DMS 273 (cell line): ENCODE measurements at regions not wholly inside any gene's neighbourhood (a gene's known extent, or its start where the extent isn't known, plus 50 kb on each side); places are given as distances from the start of the nearest gene placed in this dataset.

Experiments
- DNase-seq: peaks from one replicate; lab custom pipeline; 2025; ENCODE audit not compliant: unreplicated experiment; lab: John Stamatoyannopoulos, UW

DNA sequence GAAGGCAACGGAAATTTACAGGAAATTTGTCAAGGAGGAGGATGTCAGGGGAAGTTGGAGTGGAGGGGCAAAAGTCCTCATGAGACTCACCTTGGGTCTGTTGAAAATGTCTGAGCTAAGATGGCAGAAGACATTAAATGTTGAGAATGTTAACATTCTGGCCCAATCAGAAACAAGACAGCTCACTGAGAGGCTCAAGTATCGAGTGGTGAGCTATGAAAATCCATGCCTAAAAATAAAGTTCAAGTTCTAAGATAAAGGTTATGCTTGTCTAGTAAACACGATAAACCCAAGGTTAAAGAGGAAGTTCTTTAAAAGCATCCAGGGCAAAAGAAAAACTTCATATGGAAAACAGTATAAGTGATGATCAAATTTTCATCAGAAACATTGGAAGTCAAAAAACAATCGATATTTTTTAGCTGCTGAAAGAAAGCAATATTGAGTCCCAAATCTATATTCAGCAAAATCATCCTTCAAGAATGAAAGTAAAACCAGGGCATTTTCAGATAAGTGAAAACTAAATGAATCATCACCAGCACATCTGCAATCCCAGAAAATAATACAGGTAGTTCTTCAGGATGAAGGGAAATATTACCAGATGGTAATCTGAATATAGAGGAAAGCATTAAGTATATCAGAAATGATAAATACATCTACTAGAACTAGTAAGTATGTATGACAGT lies 462.4 kb downstream of the TLL1 start:
- no peak for DNase-seq

DNA sequence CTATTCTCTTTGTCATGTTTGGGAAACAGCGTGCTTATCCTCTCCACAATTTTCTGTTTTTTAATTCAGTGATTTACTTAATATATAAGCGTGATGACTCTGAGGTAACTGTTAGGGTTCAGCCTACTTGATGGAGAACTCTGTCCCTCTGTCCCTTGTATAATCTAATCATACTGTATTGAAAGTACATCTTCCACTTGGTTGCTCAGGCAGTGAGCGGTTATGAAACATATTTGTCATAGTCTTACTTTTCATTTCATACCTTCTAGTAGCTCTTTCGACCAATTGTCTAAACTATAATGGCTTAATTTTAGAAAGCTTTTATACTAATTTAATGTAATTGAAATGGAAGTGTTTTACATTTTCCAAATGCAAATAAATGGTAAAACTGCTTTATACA lies 469.0 kb downstream of the TLL1 start:
- no peak for DNase-seq

DNA sequence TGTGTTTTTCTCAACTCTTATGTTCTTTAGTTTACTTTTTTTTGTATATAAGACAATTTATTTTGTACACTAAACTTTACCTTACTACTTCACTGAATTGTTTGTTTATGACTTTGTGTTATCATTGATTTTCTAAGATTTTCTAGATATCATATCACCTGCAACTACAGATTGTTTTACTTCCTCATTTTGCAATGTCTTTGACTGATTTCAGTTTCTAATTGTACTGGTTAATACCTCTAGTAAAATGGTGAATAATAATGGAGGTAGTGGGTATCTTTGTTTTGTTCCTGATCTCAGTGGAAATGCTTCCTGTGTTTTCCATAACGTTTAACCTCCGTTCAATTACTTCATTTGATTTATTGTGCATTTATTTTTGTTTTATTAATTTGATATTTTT lies 490.2 kb downstream of the TLL1 start:
- DNase-seq, result no peak

DNA sequence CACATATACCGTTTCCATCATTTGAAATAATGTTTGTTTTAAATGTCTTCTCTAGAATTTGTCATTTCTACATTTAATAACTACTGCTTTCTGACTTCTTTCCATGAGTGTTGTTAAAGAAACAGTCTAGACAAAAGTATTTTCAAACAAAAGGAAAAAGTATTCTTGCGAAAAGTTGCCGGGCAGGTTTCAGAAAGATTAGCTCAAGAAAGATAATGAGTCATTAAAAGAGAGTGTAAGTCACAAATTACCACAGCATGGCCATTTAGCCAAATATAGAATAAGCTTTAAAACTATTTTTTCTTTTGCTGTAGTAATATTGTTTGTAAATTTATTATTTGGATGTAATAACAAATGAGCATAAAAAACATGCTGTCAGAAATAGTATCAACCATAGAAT lies 493.0 kb downstream of the TLL1 start:
- DNase-seq, result no peak

DNA sequence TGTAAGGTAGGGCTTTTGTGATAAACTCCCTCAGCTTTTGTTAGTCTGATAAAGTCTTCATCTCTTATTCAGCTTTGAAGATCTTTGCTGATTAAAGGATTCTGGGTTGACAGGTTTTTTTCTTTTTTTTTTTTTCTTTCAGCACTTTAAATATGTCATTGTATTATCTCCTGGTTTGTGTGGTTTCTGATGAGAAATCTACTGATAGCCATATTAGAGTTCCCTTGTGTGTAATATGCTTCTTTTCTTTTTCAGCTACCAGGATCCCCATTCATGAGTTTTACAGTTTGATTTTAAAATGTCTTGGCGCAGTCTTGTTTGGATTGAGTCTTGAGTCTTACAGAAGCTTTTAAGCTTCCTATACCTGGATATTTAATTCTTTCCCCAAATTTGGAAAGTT lies 504.5 kb downstream of the TLL1 start:
- DNase-seq, result no peak

DNA sequence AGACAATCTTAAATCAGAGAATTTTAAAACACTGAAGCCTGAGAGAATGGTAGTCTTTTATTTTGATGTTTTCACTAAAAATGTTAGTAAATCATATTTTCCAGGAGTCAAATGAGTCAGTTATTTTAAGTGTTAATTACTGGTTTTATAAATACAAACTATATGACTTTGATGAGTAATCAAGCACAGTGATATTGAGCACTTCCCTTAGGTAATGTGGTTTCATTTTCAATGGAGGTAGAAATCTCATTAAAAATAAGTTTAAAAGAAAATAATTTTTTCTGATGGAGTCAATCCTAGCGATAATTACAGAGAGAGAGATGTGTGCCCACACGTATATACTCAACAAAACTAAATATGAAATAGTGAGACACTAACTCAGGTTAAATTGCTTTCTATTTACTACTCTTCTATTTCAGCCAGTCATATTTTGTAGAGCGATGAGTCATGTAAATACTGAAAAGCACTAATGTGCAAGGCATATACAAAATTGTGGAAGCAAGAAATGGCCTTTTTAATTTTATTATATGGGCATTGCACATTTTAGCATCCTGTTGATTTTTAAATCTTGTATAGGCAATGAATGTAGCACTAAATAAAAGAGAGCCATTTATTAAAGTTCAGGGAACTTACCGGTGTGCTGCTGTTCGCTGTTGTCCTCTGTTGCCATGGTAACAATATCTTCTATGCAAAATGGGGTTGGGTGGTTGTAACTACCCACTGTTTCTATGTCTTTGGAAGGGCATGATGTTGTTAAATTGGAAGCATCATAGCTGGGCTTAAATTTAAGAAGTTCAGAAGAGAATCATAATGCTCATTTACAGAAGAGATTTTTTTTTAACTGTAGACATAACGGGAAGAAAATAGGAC lies 513.7 kb downstream of the TLL1 start:
- DNase-seq, result peak; percentile 0

DNA sequence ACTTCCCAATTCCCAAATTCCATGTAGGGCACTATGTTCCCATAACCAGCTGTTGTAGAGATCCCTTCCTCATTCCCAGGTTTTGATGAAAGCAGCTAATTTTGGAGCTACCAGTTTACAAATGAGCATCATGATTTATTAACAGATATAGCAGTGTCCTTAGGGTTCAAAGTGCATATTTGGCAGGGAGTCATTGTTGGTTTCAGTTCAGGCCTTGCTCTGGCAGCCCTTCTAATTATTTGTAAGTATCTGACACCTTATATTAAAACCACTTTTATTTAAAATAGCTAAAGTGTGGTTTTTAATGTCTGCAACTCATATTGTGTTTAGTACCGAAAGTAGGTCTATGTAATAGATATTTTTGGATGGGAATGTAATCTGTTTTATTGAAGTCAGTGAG lies 518.5 kb downstream of the TLL1 start:
- no peak for DNase-seq

DNA sequence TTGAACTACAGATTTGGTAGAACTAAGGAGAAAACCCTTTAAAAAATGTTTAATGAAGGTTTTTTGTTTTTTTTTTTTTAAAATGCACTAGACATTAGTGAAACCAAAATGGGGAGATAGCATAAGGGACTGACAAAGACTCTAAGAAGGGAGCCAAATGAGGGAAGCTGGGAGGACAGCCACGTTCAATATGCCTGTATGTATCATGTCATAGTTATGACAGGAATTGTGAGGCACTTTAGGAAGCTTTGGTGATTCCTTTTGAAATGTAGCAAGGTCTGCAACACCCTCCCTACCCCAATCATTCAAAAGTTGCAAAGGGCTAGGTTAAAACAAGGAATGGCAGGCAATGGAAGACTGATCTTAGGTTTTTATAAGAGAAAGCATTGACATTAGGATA lies 526.0 kb downstream of the TLL1 start:
- DNase-seq, result no peak

DNA sequence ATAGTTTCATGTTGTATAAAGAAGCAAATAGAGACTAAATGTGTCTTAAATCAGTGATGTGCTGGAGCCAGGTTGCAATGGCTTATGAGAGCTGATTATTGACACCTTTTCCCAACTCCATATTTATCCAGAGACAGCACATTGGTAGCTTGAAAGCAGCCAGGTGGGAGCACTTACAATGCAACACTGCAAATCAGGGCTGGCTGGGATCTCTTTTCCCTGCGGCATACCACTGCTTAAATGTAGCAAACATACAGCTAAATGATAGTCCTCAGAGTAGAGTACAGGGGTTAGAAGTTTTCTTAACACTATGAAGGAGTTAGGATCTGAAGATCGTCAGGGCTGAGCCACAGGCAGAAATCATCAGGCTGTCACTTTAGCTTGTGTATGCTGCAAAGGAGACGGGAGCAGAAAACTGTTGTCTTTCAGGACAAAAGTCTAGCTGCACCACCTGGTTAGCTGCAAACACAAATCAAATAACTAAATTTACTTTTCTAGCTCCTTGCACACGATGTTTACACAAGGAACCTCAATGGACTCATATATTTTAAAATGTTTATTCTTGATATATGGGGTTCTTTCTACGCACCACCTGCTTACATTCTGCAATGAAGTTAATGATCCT lies 527.3 kb downstream of the TLL1 start:
- DNase-seq, result no peak

DNA sequence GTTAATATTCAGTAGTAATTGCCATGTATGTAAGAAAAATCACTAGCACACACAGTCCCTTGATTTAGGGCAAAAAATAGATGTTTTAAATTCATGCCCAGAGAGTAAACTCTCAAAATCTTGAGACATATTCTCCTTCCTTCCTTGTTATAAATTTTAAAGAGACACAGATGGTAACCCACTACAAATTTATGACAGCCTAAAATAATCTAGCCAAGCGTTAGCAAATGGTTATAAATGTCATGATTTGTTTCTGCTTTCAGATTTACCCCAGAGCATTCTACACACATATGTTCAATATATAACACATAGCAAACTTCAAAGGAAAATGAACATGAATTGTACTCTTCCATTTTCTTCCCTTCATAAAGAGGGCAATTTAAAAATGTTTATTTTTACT lies 540.3 kb downstream of the TLL1 start:
- DNase-seq, result no peak

DNA sequence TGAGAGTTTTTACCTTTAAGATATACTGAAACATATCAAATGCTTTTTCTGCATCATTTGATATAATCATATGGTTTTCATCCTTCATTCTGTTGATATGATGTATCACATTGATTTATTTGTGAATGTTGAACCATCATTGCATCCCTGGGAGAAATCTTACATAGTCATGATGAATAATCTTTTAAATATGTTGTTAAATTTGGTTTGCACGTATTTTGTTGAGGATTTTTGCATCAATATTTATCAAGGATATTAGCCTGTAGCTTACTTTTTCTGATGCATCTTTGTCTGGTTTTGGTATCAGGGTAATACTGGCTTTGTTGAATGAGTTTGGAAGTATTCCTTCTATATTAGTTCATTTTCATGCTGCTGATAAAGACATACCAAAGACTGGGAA lies 541.4 kb downstream of the TLL1 start:
- no peak for DNase-seq

DNA sequence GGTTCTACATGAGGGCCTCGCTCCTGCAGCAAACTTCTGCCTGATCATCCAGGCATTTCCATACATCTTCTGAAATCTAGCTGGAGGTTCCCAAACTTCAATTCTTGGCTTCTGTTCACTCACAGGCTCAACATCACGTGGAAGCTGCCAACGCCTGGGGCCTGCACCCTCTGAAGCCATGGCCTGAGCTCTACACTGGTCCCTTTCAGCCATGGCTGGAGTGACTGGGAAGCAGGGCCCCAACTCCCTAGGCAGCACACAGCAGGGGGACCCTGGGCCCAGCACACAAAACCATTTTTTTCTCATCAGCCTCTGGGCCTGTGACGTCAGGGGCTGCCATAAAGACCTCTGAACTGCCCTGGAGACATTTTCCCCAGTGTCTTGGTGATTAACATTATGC lies 542.7 kb downstream of the TLL1 start:
- DNase-seq, result no peak

DNA sequence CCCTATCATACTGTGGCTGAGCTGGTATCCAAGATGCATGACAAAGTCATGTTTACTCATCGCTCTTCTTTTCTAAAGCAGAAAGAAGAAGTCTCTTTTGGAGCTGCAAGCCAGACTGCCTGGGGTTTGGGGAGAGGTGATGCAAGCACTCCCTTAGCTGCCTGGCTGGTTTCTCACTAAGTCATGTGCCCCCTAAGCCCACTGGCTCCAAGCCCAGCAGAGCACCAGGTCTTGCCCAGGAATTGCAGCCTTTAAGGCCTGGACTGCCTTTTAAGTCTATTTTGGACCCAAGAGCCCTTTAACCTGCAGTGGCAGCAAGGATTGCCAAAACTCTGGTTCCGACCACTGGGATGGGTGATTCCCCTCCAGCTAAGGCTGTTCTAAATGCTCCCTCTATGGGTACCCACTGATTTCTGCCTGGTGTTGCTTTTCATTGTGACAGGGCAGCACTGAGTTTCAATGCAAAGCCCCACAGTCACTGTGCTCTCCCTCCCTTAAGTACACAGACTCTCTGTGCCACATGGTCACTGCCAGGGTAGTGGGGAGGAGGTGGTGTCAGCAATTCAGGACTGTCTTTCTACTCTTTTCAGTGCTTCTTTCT lies 548.6 kb downstream of the TLL1 start:
- DNase-seq, result no peak

DNA sequence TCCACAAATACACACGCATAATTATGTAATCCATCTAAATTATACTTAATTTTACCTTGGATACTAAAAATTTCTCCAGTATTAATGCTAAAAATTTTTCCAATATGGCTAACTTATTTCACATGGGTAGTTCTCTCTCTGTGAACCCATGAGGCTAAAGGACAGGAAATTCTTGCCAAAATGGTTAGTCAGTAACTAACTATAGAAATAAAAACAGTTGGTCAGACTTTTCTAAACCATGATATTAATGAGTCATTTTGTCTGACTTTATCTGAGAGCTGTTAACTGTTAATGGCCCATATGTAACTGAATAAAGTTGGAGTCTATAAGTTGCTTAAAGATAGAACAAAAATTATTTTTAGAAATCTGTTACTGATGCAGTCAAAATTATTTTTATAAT lies 549.4 kb downstream of the TLL1 start:
- no peak for DNase-seq

DNA sequence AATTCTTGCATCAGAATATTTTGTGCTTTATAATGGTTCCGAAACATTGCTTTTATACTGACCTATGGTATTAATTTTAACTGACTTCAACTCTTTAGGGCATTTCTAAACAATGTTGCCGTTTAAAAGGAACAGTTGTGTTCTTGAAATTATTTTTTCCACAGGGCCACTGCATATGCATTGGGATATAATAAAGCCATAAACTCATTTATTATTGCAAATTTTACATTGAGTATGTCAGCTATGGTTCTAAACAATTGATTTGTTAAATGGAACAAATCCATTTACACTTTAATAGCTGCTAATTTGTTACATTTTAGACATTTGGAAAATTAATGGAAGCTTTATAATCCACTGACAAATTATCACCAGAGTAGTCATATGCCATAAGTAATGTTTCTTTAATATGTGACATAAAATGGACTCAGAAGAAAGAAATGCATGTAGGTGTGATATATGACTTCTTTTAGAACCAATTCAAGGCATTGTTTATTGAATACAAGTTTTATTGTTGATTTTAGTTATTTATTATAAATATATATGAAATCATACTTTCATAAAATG lies 553.3 kb downstream of the TLL1 start:
- no peak for DNase-seq

DNA sequence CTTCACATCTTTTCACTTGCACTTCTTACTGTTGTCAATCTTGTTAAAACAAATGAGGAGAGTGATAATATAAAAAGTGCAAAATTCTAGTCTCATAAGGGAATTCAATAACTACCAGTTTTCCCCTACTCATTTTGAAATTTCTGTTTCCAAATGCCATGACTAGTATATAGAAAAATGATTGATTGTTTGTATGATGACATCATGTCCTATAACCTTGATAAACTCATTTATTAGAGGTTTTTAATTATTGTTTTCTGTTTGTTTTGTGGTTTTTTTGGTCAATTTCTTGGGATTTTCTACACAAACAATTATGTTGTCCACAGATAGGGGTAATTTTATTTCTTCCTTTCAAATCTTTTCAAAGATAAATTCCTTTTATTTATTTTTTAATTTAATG lies 559.1 kb downstream of the TLL1 start:
- no peak for DNase-seq

DNA sequence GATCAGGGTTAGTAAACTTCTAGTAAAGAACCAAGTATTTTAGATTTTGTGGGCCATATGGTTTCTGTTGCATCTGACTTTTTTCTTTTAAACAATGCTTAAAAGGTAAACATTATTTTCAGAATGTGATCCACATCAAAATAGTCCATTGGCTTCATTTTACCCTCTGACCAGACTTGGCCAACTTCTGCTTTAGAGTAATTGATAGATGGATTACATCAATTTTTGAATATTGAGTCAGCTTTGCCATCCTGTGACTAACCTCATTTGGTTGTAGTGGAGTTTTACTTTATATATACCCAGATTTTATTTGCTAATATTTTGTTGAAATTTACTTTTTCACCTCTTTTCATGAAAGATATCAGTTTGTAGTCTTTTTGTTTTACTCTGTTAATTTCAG lies 559.8 kb downstream of the TLL1 start:
- no peak for DNase-seq

DNA sequence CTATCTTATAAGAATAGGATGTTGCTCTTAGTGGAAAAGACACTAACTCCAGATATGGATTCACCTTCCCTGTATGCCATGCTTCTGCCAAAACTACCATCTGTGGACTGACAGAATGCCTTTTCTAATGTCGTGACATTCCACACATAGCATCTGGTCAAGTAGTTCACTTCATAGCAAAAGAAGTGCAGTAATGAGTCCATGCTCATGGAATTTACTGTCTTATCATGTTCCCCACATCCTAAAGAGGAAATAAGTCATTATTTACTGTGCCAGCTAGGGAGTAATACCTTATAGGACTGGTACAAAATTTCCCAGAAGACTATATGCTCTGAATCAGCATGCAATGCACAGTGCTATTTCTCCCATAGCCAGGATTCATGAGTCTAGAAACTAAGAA lies 562.4 kb downstream of the TLL1 start:
- DNase-seq, result no peak

DNA sequence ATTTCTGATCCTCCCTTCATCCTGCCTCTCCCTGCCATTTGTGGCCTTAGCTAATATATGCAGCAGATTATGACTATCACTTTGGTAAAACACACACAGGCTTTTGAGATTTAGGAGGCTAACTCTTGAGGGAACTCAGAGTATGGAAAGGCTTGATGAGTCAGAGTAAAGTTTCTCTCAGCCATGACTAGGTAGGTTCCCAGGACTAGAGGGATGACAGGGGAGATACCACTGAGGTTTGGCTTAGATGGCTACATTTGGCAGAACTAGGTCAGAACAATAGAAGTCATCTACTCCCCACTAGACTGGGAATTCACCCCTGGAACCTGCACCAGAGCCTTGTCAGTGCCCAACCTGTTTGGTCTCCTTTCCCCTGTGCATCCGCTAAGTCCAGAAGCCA lies 585.7 kb downstream of the TLL1 start:
- DNase-seq, result no peak

DNA sequence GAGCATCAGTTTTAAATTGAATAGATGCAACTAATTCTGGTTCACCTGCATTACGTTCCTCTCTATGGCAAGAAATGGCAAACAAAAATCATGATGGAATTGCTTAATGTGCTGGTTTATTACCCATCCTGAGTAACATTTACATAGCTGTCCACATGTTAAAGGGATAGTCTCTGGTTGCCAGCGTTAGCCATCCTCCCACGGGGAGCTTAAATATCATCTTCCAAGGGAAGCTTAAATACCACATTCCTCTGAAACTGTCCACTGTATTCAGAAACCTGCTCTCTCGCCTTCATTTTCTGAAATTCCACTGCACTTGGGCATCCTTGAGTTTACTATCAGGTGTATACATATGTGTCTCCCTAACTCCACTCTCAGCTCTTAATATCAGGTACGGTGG lies 586.6 kb downstream of the TLL1 start:
- no peak for DNase-seq

DNA sequence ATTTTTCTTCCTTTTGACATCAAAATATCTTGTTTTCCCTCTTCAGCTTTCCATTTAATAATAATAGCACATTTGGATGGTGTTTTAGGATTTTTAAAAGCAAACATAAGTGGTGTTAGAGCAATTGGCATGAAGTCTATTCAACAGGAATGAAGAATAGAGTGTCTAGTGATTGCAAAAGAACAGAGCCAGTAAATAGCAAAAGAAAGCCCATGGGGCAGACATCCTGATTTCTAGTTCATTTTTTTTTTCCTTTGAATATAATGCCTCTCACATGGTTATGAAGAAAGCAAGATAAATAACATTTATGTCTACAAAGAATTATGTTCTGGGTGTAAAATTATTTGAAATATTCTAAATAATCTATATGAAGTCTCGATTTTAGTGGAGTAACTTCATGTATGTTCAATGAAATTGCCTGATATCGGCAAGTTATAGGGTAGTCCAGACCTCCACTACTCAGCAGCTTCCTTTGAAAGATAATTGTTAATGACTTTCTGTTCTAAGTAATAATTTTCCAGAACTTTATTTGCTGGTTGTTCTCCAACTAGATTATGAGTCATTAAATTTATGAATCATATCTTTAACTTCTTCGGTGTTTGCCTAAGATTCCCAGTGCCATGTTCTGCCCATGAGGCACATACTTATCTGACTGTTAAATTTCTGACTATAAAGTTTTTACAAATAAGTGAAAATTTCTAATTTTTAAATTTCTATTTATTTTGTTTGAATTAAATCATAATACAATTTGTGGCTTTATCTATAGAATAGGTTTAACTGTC lies 587.9 kb downstream of the TLL1 start:
- DNase-seq, result no peak
